ENCODE measurements at regions not wholly inside any gene's neighbourhood (a gene's known extent, or its start where the extent isn't known, plus 50 kb on each side); places are given as distances from the start of the nearest gene placed in this dataset.

DNA sequence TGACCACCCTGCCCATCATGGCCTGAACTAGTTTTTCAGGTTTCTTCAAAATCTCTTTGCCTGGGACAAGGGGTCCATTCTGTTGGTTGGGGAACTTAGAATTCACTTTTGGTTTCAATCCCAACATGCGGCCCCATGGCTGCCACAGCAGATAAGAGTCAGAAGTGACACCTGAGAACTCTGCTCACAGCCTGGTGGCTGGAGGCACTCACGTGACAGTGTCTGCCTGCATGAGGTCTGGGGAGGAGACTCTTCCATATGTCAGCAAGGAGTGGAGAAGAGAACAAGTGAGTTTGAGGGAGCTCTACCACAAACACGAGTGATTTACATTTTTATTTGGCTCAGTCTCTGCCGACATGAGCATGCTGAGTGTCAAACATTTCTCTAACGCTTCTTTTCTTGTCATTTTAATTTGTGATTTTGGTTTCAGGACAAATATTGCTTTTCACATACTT lies 370.4 kb downstream of the TNS3 start:
- H3K4me2 ChIP-seq (ENCODE audit: unreplicated experiment): no peak overlapping the region
- no peaks in the 10 kb centered on the region for H3K4me1 ChIP-seq (ENCODE audit: insufficient read depth)
- no peak for DNase-seq
- H3K27ac ChIP-seq: no peak overlapping the region
- H3K9me3 ChIP-seq (ENCODE audit: low read depth): no peaks in the 10 kb centered on the region
- H3K36me3 ChIP-seq (ENCODE audit: low read depth): no peaks in the 10 kb centered on the region
- no peak overlapping the region for H2AFZ ChIP-seq
- no peaks in the 10 kb centered on the region for H4K20me1 ChIP-seq (ENCODE audit: insufficient read depth)
- in situ Hi-C loops (cut with MboI): no loop called here
- no peaks in the 10 kb centered on the region for H3F3A ChIP-seq (ENCODE audit: insufficient read depth)
- H3K4me3 ChIP-seq: no peak overlapping the region
- WGBS, 2 experiments (ENCODE audit: low coverage in 1 of 2, low lambda C conversion rate in 2 of 2, missing lambda C conversion rate in 2 of 2): 29 to 31% methylated on average over 5 of the region's 5 CpGs
- TF ChIP-seq EZH2phosphoT487 (IDR thresholded peaks at IDR 0.05; ENCODE audit: insufficient read depth, low read depth) (no peak), EZH2 (IDR thresholded peaks at IDR 0.05; ENCODE audit: insufficient read depth, poor library complexity, severe bottlenecking) (no peak)
- H3K27me3 ChIP-seq (replicated peaks; ENCODE audit: insufficient read depth): peaks cover 3% of the 10 kb centered on the region; the same call in 1 of the 2 replicates
- no peak overlapping the region for H3K9ac ChIP-seq
- H3K79me2 ChIP-seq (ENCODE audit: insufficient read depth): no peaks in the 10 kb centered on the region
- no peaks in the 10 kb centered on the region for H3K9me2 ChIP-seq (ENCODE audit: insufficient read depth)

GRCh38 chr7:47210281-47210854 lies 371.5 kb downstream of the TNS3 start:
- WGBS, 2 experiments (ENCODE audit: low coverage in 1 of 2, low lambda C conversion rate in 2 of 2, missing lambda C conversion rate in 2 of 2): 83 to 88% methylated on average over 4 of the region's 4 CpGs
- in situ Hi-C loops (cut with MboI): no loop called here

GRCh38 chr7:47207956-47208355 lies 374.0 kb downstream of the TNS3 start:
- Histone ChIP-seq H3K27ac (no peak overlapping the region), H3K27me3 (replicated peaks; ENCODE audit: insufficient read depth) (peaks cover 3% of the 10 kb centered on the region; the same call in 1 of the 2 replicates)
- 27 to 28% methylated on average over 3 of the region's 3 CpGs for WGBS, 2 experiments (ENCODE audit: low coverage in 1 of 2, low lambda C conversion rate in 2 of 2, missing lambda C conversion rate in 2 of 2)

More at GRCh38 chr7:47210281-47210854, 371.5 kb downstream of the TNS3 start:
- Histone ChIP-seq H3K27ac (no peak overlapping the region), H3K27me3 (replicated peaks; ENCODE audit: insufficient read depth) (peaks cover 3% of the 10 kb centered on the region; the same call in 1 of the 2 replicates), H3F3A (ENCODE audit: insufficient read depth) (no peaks in the 10 kb centered on the region), H3K4me3 (no peak overlapping the region), H2AFZ (no peak overlapping the region), H3K9ac (no peak overlapping the region), H3K36me3 (ENCODE audit: low read depth) (no peaks in the 10 kb centered on the region), H3K9me2 (ENCODE audit: insufficient read depth) (no peaks in the 10 kb centered on the region), H3K79me2 (ENCODE audit: insufficient read depth) (no peaks in the 10 kb centered on the region), H3K9me3 (ENCODE audit: low read depth) (no peaks in the 10 kb centered on the region), H3K4me2 (ENCODE audit: unreplicated experiment) (no peak overlapping the region), H3K4me1 (ENCODE audit: insufficient read depth) (no peaks in the 10 kb centered on the region), H4K20me1 (ENCODE audit: insufficient read depth) (no peaks in the 10 kb centered on the region)
- TF ChIP-seq EZH2phosphoT487 (IDR thresholded peaks at IDR 0.05; ENCODE audit: insufficient read depth, low read depth) (no peak), EZH2 (IDR thresholded peaks at IDR 0.05; ENCODE audit: insufficient read depth, poor library complexity, severe bottlenecking) (no peak)
- no peak for DNase-seq

GRCh38 chr7:47204709-47205108 lies 377.2 kb downstream of the TNS3 start:
- in situ Hi-C loops (cut with MboI): no loop called here
- WGBS, 2 experiments (ENCODE audit: low coverage in 1 of 2, low lambda C conversion rate in 2 of 2, missing lambda C conversion rate in 2 of 2): 0 to 7% methylated on average over 2 of the region's 2 CpGs
- no peaks in the 10 kb centered on the region for H3F3A ChIP-seq (ENCODE audit: insufficient read depth)
- no peak overlapping the region for H3K9ac ChIP-seq
- H3K79me2 ChIP-seq (ENCODE audit: insufficient read depth): no peaks in the 10 kb centered on the region
- H3K4me2 ChIP-seq (ENCODE audit: unreplicated experiment): no peak overlapping the region
- no peaks in the 10 kb centered on the region for H3K9me3 ChIP-seq (ENCODE audit: low read depth)
- no peaks in the 10 kb centered on the region for H3K9me2 ChIP-seq (ENCODE audit: insufficient read depth)
- TF ChIP-seq EZH2phosphoT487 (IDR thresholded peaks at IDR 0.05; ENCODE audit: insufficient read depth, low read depth): no peak
- no peak overlapping the region for H3K4me3 ChIP-seq
- H4K20me1 ChIP-seq (ENCODE audit: insufficient read depth): no peaks in the 10 kb centered on the region
- no peak for DNase-seq
- no peak overlapping the region for H2AFZ ChIP-seq
- no peaks in the 10 kb centered on the region for H3K36me3 ChIP-seq (ENCODE audit: low read depth)
- no peak overlapping the region for H3K27ac ChIP-seq
- no peaks in the 10 kb centered on the region for H3K27me3 ChIP-seq (replicated peaks; ENCODE audit: insufficient read depth)
- H3K4me1 ChIP-seq (ENCODE audit: insufficient read depth): peaks cover 6% of the 10 kb centered on the region; the same call in 1 of the 2 replicates

More at GRCh38 chr7:47207956-47208355, 374.0 kb downstream of the TNS3 start:
- Histone ChIP-seq H3K4me1 (ENCODE audit: insufficient read depth) (no peaks in the 10 kb centered on the region), H3K36me3 (ENCODE audit: low read depth) (no peaks in the 10 kb centered on the region), H3K79me2 (ENCODE audit: insufficient read depth) (no peaks in the 10 kb centered on the region), H3K9me3 (ENCODE audit: low read depth) (no peaks in the 10 kb centered on the region), H3K9ac (no peak overlapping the region), H3K9me2 (ENCODE audit: insufficient read depth) (no peaks in the 10 kb centered on the region), H4K20me1 (ENCODE audit: insufficient read depth) (no peaks in the 10 kb centered on the region), H2AFZ (no peak overlapping the region), H3K4me2 (ENCODE audit: unreplicated experiment) (no peak overlapping the region), H3F3A (ENCODE audit: insufficient read depth) (no peaks in the 10 kb centered on the region), H3K4me3 (no peak overlapping the region)
- no peak for DNase-seq
- TF ChIP-seq EZH2phosphoT487 (IDR thresholded peaks at IDR 0.05; ENCODE audit: insufficient read depth, low read depth) (no peak), EZH2 (IDR thresholded peaks at IDR 0.05; ENCODE audit: insufficient read depth, poor library complexity, severe bottlenecking) (no peak)
- in situ Hi-C loops (cut with MboI): no loop called here

Data from GM23248 (cell line).